ENCODE measurements at regions not wholly inside any gene's neighbourhood (a gene's known extent, or its start where the extent isn't known, plus 50 kb on each side); places are given as distances from the start of the nearest gene placed in this dataset.
"Not testable (repeated sequence)": the region's sequence is repeated elsewhere in the genome, so short reads cannot be mapped to it uniquely, and the experiment has no call there.

DNA sequence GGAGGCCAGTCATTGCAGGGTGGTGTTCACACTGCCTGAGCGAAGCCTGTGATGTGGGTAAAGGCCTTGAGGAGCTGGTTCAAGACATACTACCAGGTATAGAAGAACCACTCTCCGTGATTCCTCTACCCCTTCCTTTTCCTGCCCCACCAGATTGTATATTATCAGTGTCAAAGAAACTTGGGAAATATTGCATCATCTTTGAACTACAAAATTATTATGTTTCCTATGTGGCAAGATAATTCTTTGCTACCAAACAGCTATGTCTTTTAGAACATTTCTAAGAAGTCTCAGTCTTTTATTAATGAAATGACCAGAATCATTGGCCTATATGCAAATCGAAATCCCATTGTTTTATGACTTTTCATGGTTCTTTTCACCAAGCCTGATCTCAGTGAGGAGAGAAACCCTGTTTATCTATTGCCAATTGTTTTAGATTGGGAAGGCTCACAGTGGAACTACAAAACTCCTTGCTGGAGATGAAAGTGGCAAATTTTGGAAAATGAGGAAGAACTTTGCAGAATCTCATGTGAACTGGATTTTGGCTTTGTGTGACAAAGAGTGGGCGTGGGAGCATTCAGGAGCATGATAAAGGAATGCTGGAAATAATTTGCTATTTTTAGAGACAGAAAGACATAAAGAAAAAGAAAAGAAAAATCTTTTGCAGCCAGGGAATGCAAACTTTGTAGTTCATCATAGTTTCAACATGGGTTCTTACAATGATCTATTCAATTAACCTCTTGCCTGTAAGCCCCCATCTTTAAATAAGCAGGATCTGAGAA is 286.9 kb downstream of the INSIG2 start:
- DNase-seq, result no peak

DNA sequence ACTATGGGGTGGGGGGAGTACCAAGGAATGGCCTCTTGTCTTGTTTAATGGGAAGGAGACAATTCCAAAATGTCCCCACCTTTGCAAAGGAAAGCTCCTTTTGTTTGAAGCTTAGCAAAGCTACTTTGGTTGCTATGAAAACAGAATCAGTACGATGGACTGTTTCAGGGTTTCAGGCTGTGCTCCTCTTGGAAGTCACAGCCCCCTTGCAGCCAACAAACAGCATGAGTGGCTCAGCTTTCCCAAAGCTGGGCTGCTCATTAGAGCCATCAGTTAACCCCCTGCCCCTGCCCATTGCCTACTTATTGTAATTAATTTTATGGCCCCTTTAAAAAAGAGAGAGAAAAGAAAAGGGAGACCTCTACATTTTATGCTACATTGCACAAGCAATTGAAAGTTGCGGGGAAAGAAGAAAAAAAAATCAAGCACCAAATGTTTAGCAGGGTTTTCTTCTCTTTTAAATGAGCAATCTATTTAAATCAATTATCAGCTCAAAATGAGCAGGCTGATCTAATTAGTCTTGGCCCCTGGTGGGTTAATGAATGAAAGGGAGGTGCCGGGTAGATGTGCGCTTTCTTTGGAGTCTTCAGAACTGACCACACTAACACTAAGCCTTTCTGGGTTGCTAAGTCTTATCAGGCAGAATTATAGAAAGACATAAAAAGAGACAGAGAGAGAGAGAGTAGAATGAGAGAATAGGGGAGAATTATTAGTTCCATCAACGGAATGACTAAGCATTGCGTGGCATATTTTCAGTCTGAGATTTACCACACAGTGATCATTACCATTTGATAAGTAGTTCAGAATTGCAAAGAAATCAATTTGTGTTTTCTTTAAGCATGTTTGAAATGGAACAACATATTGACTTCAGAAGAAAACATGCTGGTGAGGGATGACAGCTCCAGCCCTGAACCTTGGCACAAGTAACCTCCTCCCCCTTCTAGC is 284.9 kb downstream of the INSIG2 start:
- no peak for DNase-seq

DNA sequence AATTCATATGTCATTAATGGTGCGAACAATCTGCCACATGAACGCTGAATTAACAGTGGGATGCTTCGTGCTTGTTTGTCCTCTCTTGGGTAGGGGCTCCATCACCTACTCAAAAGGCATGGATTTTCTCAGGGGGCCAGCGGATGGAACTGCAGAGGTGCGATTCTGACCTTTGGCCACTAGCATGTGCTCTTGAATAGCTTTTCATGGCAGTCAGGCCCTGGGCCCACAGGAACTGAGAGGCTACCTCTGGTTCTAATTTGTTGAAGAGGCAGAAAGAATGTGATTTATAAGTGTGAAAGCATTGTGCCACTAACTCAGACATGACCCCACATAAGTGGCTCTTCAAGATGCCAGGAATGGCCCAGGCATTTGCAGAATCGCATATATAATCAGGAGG is 283.2 kb downstream of the INSIG2 start:
- no peak for DNase-seq

DNA sequence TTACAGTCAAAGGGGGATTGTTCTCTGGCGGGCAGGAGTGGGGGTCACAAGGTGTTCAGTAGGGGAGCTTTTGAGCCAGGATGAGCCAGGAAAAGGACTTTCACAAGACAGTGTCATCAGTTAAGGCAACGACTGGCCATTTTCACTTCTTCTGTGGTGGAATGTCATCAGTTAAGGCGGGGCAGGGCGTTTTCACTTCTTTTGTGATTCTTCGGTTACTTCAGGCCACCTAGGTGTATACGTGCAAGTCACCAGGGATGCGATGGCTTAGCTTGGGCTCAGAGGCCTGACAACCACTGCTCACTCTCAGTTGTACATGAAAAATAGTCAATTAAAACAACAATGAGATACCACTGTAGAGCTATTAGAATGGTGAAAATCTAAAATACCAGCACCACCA is 281.2 kb downstream of the INSIG2 start:
- DNase-seq, result not testable (repeated sequence)

DNA sequence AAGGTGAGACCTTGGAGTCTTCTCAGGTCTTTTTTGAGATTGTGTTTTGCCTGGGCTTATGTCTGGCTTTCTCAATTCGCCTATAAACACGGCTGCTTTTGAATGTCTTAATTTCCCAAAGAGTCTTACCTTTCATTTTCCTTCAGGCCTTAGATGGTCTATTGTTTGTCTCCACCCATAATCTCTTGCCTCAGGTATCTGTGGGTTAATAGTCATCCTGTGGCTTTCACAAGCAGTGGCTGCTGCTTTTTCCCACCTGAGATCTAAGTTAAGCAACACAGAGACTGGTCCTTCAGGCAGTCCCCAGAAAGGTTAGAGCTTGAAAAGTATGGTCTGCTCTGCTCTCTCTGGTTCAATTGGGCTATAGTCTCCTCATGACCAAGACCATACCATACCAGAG is 275.3 kb downstream of the INSIG2 start:
- no peak for DNase-seq

DNA sequence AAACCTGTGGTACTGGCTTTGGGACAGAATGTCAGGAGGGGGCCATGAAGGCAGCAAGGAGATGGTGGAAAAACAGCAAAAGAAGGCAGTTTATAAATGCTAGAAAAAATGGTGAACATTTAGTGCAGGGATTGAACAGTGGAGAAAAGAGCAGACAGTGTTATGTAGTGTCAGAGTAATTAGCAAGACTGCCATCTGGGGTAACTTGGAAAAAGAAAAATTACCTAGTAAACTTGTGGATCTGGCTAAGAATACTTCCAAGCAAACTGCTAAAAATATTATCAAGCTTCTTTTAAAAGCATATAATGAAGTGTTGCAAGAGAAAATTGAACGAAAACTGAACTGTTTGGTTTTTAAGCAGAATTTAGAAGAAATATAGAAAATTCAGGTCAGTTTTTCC is 267.8 kb downstream of the INSIG2 start:
- no peak for DNase-seq

DNA sequence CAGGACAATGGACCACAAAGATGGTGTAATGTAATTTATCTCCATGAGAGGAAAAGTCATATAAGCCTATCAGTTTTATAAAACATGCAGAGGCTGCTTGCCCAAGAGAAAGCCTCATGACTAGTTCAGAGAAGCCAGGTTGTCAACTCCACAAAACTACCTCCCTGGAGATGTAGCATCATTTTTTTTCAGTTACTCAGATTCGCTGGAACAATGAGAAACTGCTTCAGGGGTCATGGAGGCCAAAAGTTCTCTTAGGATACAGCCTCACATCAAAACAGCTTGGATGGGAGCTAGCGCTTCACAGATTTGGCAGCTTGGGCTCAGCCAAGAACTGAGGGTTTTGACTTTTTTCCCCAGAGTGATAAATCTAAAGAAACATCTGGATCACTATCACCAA is 263.5 kb downstream of the INSIG2 start:
- DNase-seq, result no peak

DNA sequence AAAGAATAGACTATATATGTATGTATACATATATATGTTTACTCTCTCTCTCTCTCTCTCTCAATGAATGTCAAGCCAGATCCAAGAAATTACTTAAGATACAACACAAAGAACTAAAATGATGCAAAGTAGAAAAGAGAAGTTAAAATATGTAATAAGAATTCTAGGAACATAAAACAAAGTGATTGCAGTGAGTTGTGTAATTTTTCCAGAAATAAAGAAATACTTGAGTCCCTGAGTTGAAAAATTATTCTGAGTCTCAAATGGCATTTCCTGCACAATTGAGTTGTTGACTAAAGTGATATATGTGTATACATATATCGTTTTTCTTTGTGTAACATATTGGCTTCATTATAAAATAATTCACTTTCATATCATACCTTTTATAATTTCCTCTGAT is 262.4 kb downstream of the INSIG2 start:
- no peak for DNase-seq

DNA sequence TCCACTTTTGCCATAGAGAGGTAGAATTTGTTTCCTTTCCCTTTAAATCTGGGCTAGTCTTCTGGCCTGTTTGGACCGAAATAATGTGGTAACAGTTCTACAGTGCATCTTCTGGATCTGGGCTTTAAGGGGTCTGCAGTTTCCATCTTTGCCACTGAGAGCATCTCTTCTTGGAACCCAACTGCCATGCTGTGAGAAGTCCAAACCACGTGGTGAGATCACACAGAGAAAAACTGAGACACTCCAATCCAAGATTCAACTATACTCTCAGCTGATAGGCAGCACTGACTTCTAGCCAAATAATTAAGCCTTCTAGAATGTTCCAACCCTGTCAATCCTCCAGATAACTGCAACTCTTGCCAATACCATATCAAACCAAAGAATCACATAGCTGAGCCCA is 261.1 kb downstream of the INSIG2 start:
- DNase-seq, result no peak

DNA sequence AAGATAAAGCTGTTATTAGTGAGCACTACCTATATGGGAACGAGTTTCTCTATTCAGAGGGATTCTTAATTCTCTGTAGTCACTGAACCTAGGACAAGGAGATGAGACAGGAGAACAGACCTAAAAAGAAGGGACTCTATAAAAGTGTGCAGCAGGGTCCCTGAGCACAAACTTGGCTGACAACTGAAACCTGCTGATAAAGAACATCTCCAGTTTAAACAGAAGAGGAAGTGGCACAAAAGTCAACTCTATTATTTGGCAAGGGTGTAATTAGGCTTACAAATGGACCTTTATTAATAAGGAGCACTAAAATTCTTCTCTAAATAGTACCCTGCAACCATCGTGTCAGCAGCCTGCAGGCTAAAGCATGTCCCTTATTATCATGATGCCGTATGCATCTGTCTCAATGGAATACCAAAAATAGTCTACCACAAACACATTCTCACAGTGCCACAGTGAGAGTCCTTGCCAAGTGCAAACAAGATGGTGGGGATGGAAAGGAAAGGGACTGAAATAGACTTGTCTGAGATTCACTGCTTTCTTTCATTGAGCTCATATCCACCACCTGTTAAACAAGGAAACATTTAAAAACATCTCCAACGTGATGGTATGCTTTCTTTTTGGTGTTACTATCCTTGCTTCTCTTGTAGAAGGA is 260.2 kb downstream of the INSIG2 start:
- DNase-seq, result no peak

DNA sequence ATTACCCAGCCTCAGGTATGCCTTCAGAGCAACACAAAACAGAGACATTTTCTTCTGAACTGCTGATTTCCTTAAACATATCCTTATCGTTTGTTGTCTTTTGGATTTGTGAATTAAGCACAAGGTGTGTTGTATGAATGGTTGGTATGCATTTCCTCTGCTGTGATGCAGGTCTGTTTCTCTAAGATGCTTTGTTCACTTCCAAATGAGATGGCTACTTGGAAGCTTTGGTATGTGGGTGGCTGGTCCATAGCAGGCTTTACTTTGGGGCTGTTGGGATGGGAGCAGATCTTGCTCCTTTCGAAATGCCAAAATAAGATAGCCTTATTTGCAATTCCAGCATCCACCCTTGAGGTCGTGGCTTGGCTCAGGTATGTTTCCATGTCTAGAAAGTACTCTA is 257.2 kb downstream of the INSIG2 start:
- no peak for DNase-seq

DNA sequence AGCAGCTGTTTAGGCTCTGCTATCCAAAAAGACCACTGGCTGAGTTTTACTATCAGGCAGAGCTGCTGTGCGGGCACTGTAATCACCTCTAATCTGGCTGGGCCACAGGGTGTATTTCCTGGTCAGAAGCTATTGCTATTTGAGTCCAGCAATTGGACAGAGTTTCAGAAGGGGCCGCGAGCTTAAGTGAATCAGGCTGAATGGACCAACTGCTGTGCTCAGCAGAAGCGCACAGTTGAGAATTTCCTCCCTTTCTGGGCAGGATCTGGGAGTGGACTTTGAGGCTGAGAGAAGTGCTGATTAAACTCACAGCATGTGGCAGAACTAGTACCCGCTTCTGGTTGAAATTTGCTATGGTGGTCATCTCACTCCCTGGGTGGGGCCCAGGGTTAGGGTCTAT is 251.8 kb downstream of the INSIG2 start:
- no peak for DNase-seq

DNA sequence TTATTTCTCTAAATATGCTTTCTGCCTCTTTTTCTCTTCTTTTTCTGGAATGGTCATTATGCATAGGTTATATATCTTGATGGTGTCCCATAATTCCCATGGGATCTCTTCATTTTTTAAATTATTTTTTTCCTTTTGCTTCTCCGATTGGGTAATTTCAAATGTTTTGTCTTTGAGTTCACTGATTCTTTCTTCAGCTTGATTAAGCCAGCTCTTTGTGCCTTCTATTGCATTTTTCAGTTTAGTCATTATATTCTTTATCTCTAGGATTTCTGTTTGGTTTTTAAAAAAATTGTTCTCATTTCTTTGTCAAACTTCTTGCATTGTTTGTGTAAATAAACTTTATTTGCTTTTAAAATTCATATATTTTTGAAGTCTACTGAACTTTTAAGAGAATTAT is 251.1 kb downstream of the INSIG2 start:
- DNase-seq, result no peak

DNA sequence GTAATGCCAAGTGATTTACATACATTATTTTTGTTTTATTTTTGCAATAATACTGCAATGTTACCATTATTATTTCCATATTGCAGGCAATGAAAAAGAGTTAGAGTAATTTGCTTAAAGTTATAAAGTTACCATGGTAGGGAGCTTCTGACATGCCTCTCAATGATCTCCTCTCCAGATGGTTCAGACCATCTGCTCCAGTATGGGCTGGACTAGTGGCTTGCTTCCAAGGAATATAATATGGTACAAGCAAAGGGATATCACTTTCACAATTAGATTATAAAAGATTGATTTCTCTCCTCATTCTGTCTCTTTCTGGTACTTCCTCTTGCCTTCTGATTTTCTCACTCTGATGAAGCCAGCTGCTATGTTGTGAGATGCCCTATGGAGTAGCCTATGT is 245.4 kb downstream of the INSIG2 start:
- no peak for DNase-seq

DNA sequence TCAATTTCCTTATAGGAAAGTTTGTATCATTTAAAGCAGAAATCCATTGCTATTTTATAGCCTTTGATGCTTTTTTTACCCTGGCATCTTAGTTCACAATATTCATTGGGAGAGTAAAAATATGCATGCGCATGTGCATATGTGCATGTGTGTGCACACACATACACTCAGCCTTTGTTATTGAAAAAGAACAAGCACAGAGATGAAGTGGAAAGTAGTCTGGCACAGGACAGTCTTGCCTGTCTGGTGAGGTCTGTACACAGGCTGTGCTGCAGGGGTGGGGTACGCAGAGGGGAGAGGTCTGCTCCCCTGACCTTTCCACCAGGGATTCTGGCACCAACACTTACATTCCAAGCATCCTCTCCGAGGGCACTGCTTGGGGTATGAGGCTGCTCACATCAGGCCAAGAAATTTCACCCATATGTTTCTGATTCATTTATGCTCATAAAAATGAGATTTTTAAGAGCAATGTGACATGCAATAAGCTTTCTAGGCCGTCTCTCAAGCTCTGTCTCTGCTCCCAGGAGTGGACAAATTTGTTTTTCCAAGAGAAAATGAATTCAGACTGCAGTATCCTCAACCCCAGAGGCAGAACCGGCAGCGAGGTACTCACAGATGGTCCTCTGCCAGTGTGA is 237.2 kb downstream of the INSIG2 start:
- no peak for DNase-seq

DNA sequence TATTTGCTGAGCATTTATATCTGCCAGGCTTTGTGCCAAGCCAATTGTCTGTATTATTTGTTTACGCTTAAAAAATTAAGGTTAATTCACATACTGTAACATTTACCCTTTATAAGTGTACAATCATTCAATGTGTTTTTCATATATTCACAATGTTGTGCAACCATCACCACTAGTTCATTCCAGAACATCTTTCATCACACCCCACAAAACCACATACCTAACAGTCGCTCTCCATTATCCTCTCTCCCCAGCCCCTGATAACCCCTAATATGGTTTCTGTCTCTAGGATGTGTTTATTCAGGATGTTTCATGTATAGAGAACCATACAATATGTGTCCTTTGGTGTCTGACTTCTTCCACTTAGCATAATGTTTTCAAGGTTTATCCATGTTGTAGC is 234.1 kb downstream of the INSIG2 start:
- no peak for DNase-seq

DNA sequence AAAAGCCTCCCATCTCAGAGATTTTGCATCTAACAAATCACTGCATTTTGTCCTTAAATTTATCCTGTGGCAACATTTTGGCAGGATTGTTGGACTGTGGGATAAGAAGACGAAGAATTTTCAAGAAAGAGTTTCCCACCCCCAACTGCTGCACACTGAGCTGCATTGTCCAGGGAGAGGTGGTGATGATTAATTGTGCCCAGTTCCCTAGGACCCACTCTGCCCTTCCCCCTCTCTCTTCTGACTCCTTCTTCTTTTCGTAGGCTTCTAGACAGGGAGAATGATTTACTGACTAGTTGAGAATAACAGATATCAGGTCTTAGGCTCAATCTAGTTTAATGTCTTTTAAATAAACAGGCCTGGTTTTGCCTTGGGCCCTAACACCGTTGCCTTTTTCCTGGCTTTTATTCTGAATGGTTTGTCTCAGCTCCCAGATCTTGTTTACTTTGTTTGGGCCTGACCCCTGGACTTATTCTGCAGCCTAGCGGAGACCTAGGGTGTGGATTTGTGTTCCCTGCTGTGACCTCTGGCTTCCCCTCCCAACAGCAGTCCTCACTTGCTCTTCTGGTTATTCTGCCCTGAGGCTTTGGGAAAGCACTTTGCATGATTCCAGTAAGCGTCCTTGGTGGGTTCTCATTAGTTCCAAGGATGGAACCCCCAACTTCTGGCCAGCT is 233.3 kb downstream of the INSIG2 start:
- no peak for DNase-seq

DNA sequence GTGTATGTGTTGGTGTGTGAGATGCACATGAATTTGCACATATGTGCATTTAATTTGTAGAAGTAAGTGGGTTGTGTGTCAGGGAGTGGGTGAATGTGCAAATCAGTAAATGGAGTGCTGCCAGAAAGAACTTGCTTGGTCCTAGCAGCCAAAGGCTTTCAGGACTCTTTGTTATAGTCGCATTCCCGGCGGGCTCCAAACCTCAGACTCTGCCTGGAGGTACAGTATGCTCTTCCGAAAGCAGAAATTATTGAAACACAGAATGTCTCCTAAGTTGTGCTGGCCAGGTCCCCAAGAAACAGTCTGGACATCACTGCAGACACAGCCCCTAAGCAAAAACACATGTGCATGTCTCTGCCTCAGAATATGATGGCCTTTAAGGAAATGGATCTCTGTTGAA is 232.4 kb downstream of the INSIG2 start:
- DNase-seq, result no peak

DNA sequence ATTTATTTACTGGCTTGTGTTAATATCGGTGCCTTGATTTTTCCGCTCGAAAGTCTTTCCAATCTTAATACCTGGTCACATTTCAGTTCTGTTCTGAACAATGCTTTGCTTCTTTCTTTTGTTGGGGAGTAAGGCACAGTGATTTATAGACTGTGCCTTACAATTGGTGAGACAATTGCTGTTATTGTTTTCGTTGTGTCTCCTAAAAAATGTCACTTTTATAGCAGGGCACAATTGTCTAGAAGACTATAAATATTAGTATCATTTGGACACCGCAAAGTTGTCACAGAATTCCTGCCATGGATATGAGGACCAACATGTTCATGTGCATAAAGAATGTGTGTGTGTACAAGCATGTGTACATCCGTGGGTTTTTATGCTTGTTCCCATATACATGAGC is 231.9 kb downstream of the INSIG2 start:
- DNase-seq, result no peak

DNA sequence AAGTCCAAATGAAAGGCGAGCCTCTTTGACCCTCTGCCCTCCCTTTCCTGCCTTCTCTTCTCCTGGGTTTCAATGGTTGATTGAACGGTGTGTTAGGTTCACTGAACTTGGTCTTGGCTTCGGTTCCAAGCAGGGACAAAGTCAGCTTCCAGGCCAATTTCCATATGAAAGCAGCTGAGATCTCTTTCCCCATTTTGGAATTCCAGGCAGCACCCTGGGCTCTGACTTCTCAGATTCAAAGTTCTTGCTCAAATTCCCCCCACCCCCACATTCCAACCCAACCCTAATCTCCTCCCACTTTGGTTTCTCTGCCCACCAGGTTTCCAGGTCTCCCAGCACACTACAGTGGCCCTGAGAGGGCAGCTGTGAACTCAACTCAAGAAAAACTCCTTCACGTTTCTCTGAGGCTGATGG is 231.0 kb downstream of the INSIG2 start:
- DNase-seq, result no peak

DNA sequence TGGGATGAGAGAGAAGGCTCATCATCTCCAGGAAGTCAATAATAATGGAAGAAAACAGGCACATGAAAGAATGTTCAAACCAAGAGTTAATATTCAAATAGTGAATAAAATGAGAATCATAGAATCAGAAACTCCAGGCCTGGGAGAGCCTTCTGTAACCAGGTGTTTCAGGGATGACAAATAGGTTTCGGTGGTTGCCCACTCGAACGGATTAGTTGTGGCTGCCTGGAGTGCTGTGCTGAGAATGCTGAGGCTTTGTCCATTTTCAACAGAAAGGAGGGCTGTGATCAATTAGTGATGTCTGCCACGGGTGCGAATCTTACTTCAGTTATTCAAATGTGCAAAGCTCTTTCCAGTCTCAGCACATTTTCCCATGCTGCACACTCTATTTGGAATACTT is 227.3 kb downstream of the INSIG2 start:
- no peak for DNase-seq

DNA sequence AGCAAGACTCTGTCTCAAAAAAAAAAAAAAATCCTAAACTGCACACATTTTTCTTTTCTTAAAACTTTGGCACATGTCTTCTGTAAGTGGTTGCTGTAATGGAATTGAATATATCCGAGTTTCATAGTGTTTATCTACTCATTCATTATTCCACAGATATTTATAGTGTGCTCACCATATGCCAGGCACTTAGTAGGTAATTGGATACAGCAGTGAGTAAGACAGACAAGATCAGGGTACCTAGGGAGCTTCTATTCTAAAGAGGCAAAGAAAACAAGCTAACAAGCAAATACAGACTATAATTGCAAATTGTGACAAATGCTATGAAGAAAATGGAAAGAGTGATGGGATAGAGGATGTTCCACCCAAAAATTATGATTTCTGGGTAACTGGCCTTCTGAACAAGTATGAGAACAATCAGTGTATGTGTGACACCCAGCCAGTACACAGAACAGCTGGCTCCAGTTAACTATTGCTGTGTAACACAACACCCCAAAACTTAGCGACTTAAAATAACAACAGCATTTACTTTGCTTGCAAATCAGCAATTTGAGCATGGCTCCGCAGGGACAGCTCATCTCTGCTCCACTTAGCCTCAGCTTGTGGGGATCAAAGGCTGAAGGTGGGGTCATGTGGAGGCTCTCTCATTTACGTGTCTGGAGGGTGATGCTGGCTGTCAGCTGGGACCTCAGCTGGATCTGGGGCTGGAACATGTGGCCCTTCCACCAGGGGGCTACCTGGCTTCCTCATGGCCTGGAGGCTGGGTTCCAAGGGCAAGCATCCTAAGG is 224.9 kb downstream of the INSIG2 start:
- DNase-seq, result no peak

Measured in SW 1271 (cell line).